ENCODE measurements at regions not wholly inside any gene's neighbourhood (a gene's known extent, or its start where the extent isn't known, plus 50 kb on each side); places are given as distances from the start of the nearest gene placed in this dataset.

- H3K4me3 Mint-ChIP-seq: peak overlapping the region; percentile 15 to 95 (median 92)
- H3K9me3 Mint-ChIP-seq: no peaks in the 10 kb centered on the region
- POLR2A ChIA-PET: no interaction called here
- peaks cover 7 to 35% of the 10 kb centered on the region in 2 experiments for H3K4me1 ChIP-seq (ENCODE audit: control insufficient read depth in 1 of 2, extremely low read depth in 1 of 2, insufficient read depth in 2 of 2, low read length in 2 of 2)
- no peak overlapping the region for H3K27ac Mint-ChIP-seq
- H3K27me3 Mint-ChIP-seq: peaks cover 0 to 8% of the 10 kb centered on the region in 2 donors
- CTCF ChIA-PET: interaction anchor here in 1 of 2 donors (0.5 to 0.7 kb wide), 3 partner anchors 80 to 169 kb away, joined by 3 to 4 read pairs (median 3); no protein-coding TSS in a partner anchor
- no CpG with 5 or more reads among the region's 1 CpG for WGBS (ENCODE audit: insufficient coverage)
- ATAC-seq (replicated peaks in 1 of 4) (no peak), DNase-seq (peak in 1 of 35 experiments; percentile 28)
- peaks cover 39 to 51% (median 40%) of the 10 kb centered on the region in 3 donors for H3K4me1 Mint-ChIP-seq
- H3K4me3 ChIP-seq (ENCODE audit: control insufficient read depth in 1 of 2, extremely low read depth in 1 of 2, low read length in 1 of 2): no peak overlapping the region
- no peak overlapping the region for H3K27ac ChIP-seq (ENCODE audit: low read length)
- H3K27me3 ChIP-seq (replicated peaks in 1 of 2; ENCODE audit: control insufficient read depth in 2 of 2, extremely low read depth in 1 of 2, insufficient read depth in 2 of 2, low read length in 1 of 2): peaks cover 0 to 22% of the 10 kb centered on the region in 2 experiments
- H3K36me3 ChIP-seq (ENCODE audit: control insufficient read depth in 2 of 2, extremely low read depth in 1 of 2, insufficient read depth in 1 of 2, low read length in 1 of 2): no peaks in the 10 kb centered on the region
- H3K36me3 Mint-ChIP-seq: no peaks in the 10 kb centered on the region
- H3K9me3 ChIP-seq: no peaks in the 10 kb centered on the region
Observed at GRCh38 chr9:110050925-110051355, 157.0 kb downstream of the C9orf152 start.

DNA sequence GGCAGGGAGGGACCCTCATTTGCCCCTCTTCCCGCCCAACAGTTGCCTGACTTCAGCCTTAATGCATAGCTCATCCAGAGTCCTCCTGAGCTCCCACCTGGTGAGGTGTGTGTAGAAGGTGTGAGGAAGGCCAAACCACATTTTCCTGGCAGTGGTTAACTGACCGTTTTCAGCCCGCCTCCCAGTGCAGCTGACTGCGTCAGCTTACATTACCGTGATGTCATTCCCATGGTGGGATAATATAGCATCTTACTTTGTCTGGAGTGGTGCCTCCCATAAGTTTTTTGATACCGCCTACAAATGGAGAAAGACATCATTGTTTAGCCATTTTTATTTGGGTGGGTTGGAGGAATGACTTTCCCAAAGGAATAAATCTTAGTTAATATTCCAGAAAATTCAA is 151.9 kb downstream of the C9orf152 start:
- no peak overlapping the region for H3K27ac Mint-ChIP-seq
- H3K4me3 Mint-ChIP-seq: no peak overlapping the region
- Histone ChIP-seq H3K36me3 (ENCODE audit: control insufficient read depth in 2 of 2, extremely low read depth in 1 of 2, insufficient read depth in 1 of 2, low read length in 1 of 2) (no peaks in the 10 kb centered on the region), H3K27ac (ENCODE audit: low read length) (no peak overlapping the region), H3K4me3 (ENCODE audit: control insufficient read depth in 1 of 2, extremely low read depth in 1 of 2, low read length in 1 of 2) (no peak overlapping the region), H3K27me3 (replicated peaks in 1 of 2; ENCODE audit: control insufficient read depth in 2 of 2, extremely low read depth in 1 of 2, insufficient read depth in 2 of 2, low read length in 1 of 2) (no peaks in the 10 kb centered on the region), H3K9me3 (no peaks in the 10 kb centered on the region), H3K4me1 (ENCODE audit: control insufficient read depth in 1 of 2, extremely low read depth in 1 of 2, insufficient read depth in 2 of 2, low read length in 2 of 2) (peaks cover 0 to 4% of the 10 kb centered on the region in 2 experiments)
- H3K27me3 Mint-ChIP-seq: peaks cover 0 to 3% of the 10 kb centered on the region in 2 donors
- POLR2A ChIA-PET: no interaction called here
- 80% methylated on average over 1 of the region's 6 CpGs for WGBS (ENCODE audit: insufficient coverage)
- H3K4me1 Mint-ChIP-seq: peaks cover 18 to 33% (median 21%) of the 10 kb centered on the region in 3 donors
- no peak for DNase-seq
- H3K9me3 Mint-ChIP-seq: no peaks in the 10 kb centered on the region
- ATAC-seq (replicated peaks in 1 of 4): no peak
- CTCF ChIA-PET: interaction anchor here (0.5 to 1.1 kb wide), 2 partner anchors 40 to 103 kb away, joined by 3 to 6 read pairs; no protein-coding TSS in a partner anchor
- H3K36me3 Mint-ChIP-seq: peaks cover 2% of the 10 kb centered on the region

DNA sequence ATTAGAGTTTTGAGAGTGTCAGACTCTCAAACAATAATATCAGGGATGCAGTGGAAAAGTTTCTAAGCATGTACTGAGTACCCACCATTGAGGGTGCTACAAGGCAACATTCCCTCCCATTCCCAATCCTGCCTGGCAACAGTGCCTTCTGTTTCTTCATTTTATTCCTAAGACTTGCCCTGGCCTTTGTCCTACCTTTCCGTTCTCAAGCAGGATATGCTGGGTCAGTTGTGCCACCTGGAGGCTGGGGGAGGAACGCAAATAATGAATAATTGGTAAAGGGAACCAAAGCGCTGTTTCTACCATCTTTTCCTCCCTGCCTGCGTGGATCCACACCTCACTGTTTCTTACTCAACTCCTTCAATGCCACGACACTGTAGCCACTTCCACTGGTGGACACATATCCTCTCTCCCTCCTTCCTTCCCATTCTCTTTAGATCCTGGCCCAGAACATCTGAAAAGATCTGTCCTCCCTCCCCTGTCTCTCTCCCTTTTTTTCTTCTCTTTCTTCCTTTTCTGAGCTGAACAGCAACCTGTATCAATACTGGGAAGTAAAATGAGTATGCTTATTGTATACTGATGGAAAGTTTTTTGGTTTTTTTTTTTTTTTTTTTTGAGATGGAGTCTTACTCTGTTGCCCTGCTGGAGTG is 149.5 kb downstream of the C9orf152 start:
- no peak overlapping the region for H3K4me3 ChIP-seq (ENCODE audit: control insufficient read depth in 1 of 2, extremely low read depth in 1 of 2, low read length in 1 of 2)
- DNase-seq: peak in 30 of 35 experiments; percentile 14 to 67 (median 38)
- no peak overlapping the region for H3K4me3 Mint-ChIP-seq
- no peaks in the 10 kb centered on the region for H3K27me3 Mint-ChIP-seq
- no peaks in the 10 kb centered on the region for H3K9me3 Mint-ChIP-seq
- ATAC-seq (replicated peaks in 1 of 4): peak in 2 of 4 experiments; percentile 59 to 67
- H3K27me3 ChIP-seq (replicated peaks in 1 of 2; ENCODE audit: control insufficient read depth in 2 of 2, extremely low read depth in 1 of 2, insufficient read depth in 2 of 2, low read length in 1 of 2): no peaks in the 10 kb centered on the region
- no peaks in the 10 kb centered on the region for H3K36me3 ChIP-seq (ENCODE audit: control insufficient read depth in 2 of 2, extremely low read depth in 1 of 2, insufficient read depth in 1 of 2, low read length in 1 of 2)
- peaks cover 0 to 4% of the 10 kb centered on the region in 2 experiments for H3K4me1 ChIP-seq (ENCODE audit: control insufficient read depth in 1 of 2, extremely low read depth in 1 of 2, insufficient read depth in 2 of 2, low read length in 2 of 2)
- peaks cover 11 to 20% (median 15%) of the 10 kb centered on the region in 3 donors for H3K4me1 Mint-ChIP-seq
- H3K9me3 ChIP-seq: no peaks in the 10 kb centered on the region
- H3K27ac Mint-ChIP-seq: no peak overlapping the region
- CTCF ChIA-PET: interaction anchor here (0.7 to 6.3 kb wide), 7 partner anchors 9 to 155 kb away, joined by 3 to 42 read pairs (median 4); no protein-coding TSS in a partner anchor
- H3K36me3 Mint-ChIP-seq: peaks cover 3% of the 10 kb centered on the region
- POLR2A ChIA-PET: no interaction called here
- WGBS (ENCODE audit: insufficient coverage): 29% methylated on average over 2 of the region's 5 CpGs
- no peak overlapping the region for H3K27ac ChIP-seq (ENCODE audit: low read length)

DNA sequence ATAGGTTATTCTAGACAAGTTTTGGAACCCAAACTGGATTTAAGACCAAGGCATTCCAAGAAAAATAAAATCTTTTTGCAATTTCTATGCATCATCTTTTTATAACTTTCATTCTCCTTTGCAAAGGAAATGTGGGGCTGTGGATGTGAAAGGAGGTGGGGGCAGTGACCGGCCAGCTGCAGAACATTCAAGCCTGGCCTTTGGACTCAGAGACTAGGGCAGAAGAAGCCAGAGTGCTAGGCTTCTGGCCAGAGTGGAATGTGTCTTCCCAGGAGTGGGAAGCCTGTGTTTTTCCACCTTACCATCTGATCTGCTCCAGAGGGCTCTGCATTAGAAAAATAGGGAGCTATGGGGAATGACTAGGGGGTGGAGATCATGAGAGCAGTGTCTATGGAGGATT is 148.5 kb downstream of the C9orf152 start:
- no peaks in the 10 kb centered on the region for H3K9me3 Mint-ChIP-seq
- H3K4me3 Mint-ChIP-seq: no peak overlapping the region
- peaks cover 3% of the 10 kb centered on the region for H3K36me3 Mint-ChIP-seq
- H3K4me1 Mint-ChIP-seq: peaks cover 9 to 16% (median 15%) of the 10 kb centered on the region in 3 donors
- no peaks in the 10 kb centered on the region for H3K27me3 ChIP-seq (replicated peaks in 1 of 2; ENCODE audit: control insufficient read depth in 2 of 2, extremely low read depth in 1 of 2, insufficient read depth in 2 of 2, low read length in 1 of 2)
- ATAC-seq (replicated peaks in 1 of 4) (no peak), DNase-seq (no peak)
- no peaks in the 10 kb centered on the region for H3K27me3 Mint-ChIP-seq
- H3K27ac ChIP-seq (ENCODE audit: low read length): no peak overlapping the region
- POLR2A ChIA-PET: no interaction called here
- H3K9me3 ChIP-seq: no peaks in the 10 kb centered on the region
- H3K4me3 ChIP-seq (ENCODE audit: control insufficient read depth in 1 of 2, extremely low read depth in 1 of 2, low read length in 1 of 2): no peak overlapping the region
- CTCF ChIA-PET: interaction anchor here in 1 of 2 donors (6.3 kb wide), 1 partner anchor 156 kb away, joined by 42 read pairs; no protein-coding TSS in a partner anchor
- H3K27ac Mint-ChIP-seq: no peak overlapping the region
- no CpG with 5 or more reads among the region's 1 CpG for WGBS (ENCODE audit: insufficient coverage)
- H3K4me1 ChIP-seq (ENCODE audit: control insufficient read depth in 1 of 2, extremely low read depth in 1 of 2, insufficient read depth in 2 of 2, low read length in 2 of 2): peaks cover under 1 to 4% of the 10 kb centered on the region in 2 experiments
- H3K36me3 ChIP-seq (ENCODE audit: control insufficient read depth in 2 of 2, extremely low read depth in 1 of 2, insufficient read depth in 1 of 2, low read length in 1 of 2): no peaks in the 10 kb centered on the region

DNA sequence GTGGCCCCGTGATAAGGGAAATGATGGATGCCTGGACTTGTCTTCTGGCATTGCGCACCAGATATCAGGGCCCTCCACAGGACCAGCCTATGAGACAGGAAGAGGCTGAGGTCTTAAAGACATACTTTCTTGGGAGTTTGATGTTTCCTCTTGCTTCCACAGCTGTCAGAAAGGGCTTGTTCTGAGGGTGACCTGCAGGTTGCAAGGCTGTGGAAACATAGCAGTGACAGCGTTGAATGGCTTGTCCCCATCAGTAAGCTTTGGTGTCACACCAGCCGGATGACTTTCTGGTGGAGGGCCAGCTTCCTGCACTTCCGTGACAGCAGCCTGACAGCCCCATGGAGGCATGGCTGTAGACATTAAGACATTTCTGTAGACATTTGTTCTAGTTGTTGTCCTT is 143.2 kb downstream of the C9orf152 start:
- Histone ChIP-seq H3K27ac (ENCODE audit: low read length) (no peak overlapping the region), H3K4me3 (ENCODE audit: control insufficient read depth in 1 of 2, extremely low read depth in 1 of 2, low read length in 1 of 2) (no peak overlapping the region), H3K27me3 (replicated peaks in 1 of 2; ENCODE audit: control insufficient read depth in 2 of 2, extremely low read depth in 1 of 2, insufficient read depth in 2 of 2, low read length in 1 of 2) (no peaks in the 10 kb centered on the region), H3K4me1 (ENCODE audit: control insufficient read depth in 1 of 2, extremely low read depth in 1 of 2, insufficient read depth in 2 of 2, low read length in 2 of 2) (peaks cover 0 to 17% of the 10 kb centered on the region in 2 experiments), H3K36me3 (ENCODE audit: control insufficient read depth in 2 of 2, extremely low read depth in 1 of 2, insufficient read depth in 1 of 2, low read length in 1 of 2) (no peaks in the 10 kb centered on the region), H3K9me3 (no peaks in the 10 kb centered on the region)
- ChIA-PET CTCF (no interaction called here), POLR2A (no interaction called here)
- no peak for DNase-seq
- ATAC-seq (replicated peaks in 1 of 4): no peak
- Mint-ChIP-seq H3K27ac (no peak overlapping the region), H3K9me3 (no peaks in the 10 kb centered on the region), H3K4me3 (no peak overlapping the region), H3K27me3 (no peaks in the 10 kb centered on the region), H3K4me1 (peaks cover 9 to 26% (median 11%) of the 10 kb centered on the region in 3 donors), H3K36me3 (peaks cover 8% of the 10 kb centered on the region)
- 89% methylated on average over 4 of the region's 5 CpGs for whole genome bisulfite sequencing (ENCODE audit: insufficient coverage)

DNA sequence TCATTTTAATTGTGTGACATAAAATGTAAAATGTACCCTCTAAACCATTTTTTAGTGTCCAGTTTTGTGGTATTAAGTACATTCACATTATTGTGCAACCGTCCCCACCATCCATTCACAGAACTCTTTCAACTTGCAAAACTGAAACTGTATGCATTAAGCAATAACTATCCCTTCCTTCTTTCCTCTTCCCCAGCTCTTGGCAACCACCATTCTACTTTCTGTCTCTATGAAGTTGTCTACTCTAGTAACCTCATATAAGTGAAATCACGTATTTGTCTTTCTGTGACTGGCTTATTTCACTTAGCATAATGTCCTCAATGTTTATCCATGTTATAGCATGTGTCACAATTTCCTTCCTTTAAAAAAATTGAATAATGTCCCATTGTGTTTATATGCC is 142.4 kb downstream of the C9orf152 start:
- Histone ChIP-seq H3K4me1 (ENCODE audit: control insufficient read depth in 1 of 2, extremely low read depth in 1 of 2, insufficient read depth in 2 of 2, low read length in 2 of 2) (peaks cover 0 to 17% of the 10 kb centered on the region in 2 experiments), H3K27ac (ENCODE audit: low read length) (no peak overlapping the region), H3K4me3 (ENCODE audit: control insufficient read depth in 1 of 2, extremely low read depth in 1 of 2, low read length in 1 of 2) (no peak overlapping the region), H3K36me3 (ENCODE audit: control insufficient read depth in 2 of 2, extremely low read depth in 1 of 2, insufficient read depth in 1 of 2, low read length in 1 of 2) (no peaks in the 10 kb centered on the region), H3K27me3 (replicated peaks in 1 of 2; ENCODE audit: control insufficient read depth in 2 of 2, extremely low read depth in 1 of 2, insufficient read depth in 2 of 2, low read length in 1 of 2) (no peaks in the 10 kb centered on the region), H3K9me3 (no peaks in the 10 kb centered on the region)
- CTCF ChIA-PET: no interaction called here
- POLR2A ChIA-PET: no interaction called here
- no CpG with 5 or more reads among the region's 2 CpGs for WGBS (ENCODE audit: insufficient coverage)
- Mint-ChIP-seq H3K9me3 (no peaks in the 10 kb centered on the region), H3K27me3 (no peaks in the 10 kb centered on the region), H3K4me3 (no peak overlapping the region), H3K36me3 (peaks cover 11% of the 10 kb centered on the region), H3K4me1 (peaks cover 9 to 26% (median 11%) of the 10 kb centered on the region in 3 donors), H3K27ac (no peak overlapping the region)
- ATAC-seq (replicated peaks in 1 of 4) (no peak), DNase-seq (no peak)
